Right atrium auricular region (tissue), 2 donors: ENCODE measurements at regions not wholly inside any gene's neighbourhood (a gene's known extent, or its start where the extent isn't known, plus 50 kb on each side); places are given as distances from the start of the nearest gene placed in this dataset.

Source experiments
- DNase-seq: peaks from one replicate; pipeline ENCODE4 v3.0.0-alpha.2; 2019; ENCODE audit warnings: low spot score
- H3K27ac ChIP-seq, 2 donors: fragments of 200-600 bp; sonication (generic); 1 replicate in 1 of 2; 2 replicates in 1 of 2; pipeline ENCODE4 v1.5.1; 2016 to 2019
- H3K27me3 ChIP-seq, 2 donors: fragments of 200-600 bp; sonication (generic); one replicate each; pipeline versions ENCODE4 v1.5.1 to v1.6.0; 2017 to 2019
- H3K36me3 ChIP-seq: fragments of 200-600 bp; sonication (generic); one replicate; pipeline ENCODE4 v1.5.1; 2016
- H3K4me1 ChIP-seq, 2 donors: fragments of 200-600 bp; sonication (generic); one replicate each; pipeline versions ENCODE4 v1.5.1 to v1.6.0; 2017 to 2019
- H3K4me3 ChIP-seq, 2 donors: fragments of 200-600 bp; sonication (generic); 1 replicate in 1 of 2; 2 replicates in 1 of 2; pipeline ENCODE4 v1.5.1; 2017 to 2019; ENCODE audit warnings: mild to moderate bottlenecking in 1 of 2, moderate library complexity in 1 of 2
- H3K9me3 ChIP-seq, 2 donors: fragments of 200-600 bp; sonication (generic); one replicate each; pipeline ENCODE4 v1.5.1; 2019
- CTCF ChIP-seq, 2 donors: fragments of 200-600 bp; sonication (generic); IDR thresholded peaks; one replicate each; pipeline ENCODE4 v1.5.1; 2019; ENCODE audit warnings: antibody characterized with exemption in 2 of 2

DNA sequence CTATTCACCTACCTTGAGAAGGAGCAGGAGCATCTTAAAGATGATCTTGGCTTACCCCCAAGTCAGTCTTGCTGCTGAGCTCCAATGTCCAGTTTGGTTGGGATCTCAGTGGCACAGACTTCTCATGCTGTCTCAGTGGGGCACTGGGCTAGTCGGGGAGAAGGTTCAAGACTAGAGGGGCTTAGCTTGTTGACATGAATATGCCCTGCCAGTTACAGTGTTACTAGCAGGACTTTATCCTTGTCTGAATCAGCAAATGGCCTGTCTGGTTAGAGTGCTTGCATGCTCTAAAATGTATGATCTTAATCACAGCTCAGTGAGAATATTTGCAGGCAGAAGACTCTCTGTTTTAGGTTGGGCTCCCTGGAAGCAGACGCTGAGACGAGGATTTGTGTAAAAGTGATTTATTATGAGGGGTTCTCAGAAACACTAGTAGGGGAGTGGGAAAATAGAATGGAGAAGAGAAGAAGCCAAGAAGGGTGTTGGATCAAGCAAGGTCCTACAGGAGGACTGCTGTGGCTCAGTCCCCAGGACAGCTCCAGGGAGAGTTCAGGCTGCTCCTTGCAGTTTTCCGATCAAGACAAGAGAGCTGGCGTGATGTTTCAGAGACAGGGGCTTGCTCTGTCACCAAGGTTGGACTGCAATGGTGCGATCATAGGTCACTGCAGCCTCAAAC is 150.4 kb upstream of the HS3ST2 start:
- Histone ChIP-seq H3K4me1 (no peaks in the 10 kb centered on the region), H3K27ac (no peak overlapping the region), H3K9me3 (peaks cover 0 to 9% of the 10 kb centered on the region in 2 donors), H3K27me3 (no peaks in the 10 kb centered on the region), H3K4me3 (no peak overlapping the region), H3K36me3 (no peaks in the 10 kb centered on the region)
- DNase-seq: peak; percentile 56
- no peak for TF ChIP-seq CTCF (IDR thresholded peaks at IDR 0.05)

DNA sequence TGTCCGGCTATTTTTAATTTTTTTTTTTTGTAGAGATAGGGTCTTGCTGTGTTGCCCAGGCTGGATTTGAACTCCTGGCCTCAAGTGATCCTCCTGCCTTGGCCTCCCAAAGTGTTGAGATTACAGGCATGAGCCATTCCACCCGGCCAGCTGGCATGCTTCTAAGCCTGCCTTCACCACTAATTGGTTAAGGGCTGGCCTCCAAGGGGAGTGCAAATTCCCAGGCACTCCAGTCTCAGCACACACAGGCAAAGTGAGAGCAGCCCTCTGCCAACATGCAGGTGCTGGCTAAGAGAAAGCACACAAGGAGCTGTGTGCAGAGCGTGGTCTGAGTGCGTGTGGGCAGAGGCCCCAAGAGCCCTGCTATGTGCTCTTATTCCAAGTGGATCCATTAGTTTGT is 149.8 kb upstream of the HS3ST2 start:
- Histone ChIP-seq H3K4me3 (no peak overlapping the region), H3K4me1 (no peaks in the 10 kb centered on the region), H3K9me3 (peaks cover 0 to 9% of the 10 kb centered on the region in 2 donors), H3K27ac (no peak overlapping the region), H3K27me3 (no peaks in the 10 kb centered on the region), H3K36me3 (no peaks in the 10 kb centered on the region)
- peak; percentile 56 for DNase-seq
- no peak for TF ChIP-seq CTCF (IDR thresholded peaks at IDR 0.05)

- DNase-seq: peak; percentile 47
- no peak for TF ChIP-seq CTCF (IDR thresholded peaks at IDR 0.05)
- Histone ChIP-seq H3K4me3 (no peak overlapping the region), H3K27ac (no peak overlapping the region), H3K9me3 (peaks cover 0 to 9% of the 10 kb centered on the region in 2 donors), H3K36me3 (no peaks in the 10 kb centered on the region), H3K27me3 (no peaks in the 10 kb centered on the region), H3K4me1 (no peaks in the 10 kb centered on the region)
These were observed 149.4 kb upstream of the HS3ST2 start for GRCh38 chr16:22664561-22664997.

DNA sequence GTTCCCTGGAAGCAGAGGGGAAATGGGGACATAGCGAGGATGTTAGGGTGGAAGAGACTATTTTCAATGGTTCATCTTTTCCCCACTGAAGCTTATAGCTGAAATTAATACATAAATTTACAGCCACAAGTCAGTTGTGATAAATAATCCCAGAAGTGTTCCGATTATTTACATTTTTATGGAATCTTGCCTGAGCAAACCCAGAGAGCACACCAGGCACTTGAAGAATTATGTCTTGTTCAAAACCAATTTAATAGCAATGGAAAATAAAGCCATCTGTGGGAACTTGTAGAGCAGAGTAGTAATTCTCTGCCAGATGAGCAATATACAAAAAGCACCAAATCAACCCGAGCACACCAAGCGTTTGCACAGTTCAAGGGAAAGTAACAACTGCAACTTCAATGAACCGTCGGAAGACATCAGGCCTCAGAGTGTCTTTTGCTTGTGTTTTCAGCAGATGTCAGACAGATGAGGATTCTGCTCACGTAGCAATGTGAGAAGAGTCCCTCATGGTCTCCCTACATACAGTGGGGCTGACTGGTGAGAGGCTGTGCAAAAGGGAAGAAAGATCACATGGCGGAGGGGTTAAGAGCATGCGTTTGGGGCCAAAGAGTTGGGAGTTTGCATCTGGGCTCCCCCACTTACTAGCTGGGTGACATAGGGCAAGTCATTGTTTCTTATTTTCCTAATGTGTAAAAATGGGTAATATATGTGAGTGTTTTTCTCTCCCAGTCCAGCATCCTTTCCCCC is 148.7 kb upstream of the HS3ST2 start:
- no peak for TF ChIP-seq CTCF (IDR thresholded peaks at IDR 0.05)
- DNase-seq: peak; percentile 46
- Histone ChIP-seq H3K27me3 (no peaks in the 10 kb centered on the region), H3K4me1 (no peaks in the 10 kb centered on the region), H3K36me3 (no peaks in the 10 kb centered on the region), H3K4me3 (no peak overlapping the region), H3K27ac (no peak overlapping the region), H3K9me3 (peaks cover 0 to 9% of the 10 kb centered on the region in 2 donors)

GRCh38 chr16:22665803-22666202 is 148.2 kb upstream of the HS3ST2 start:
- no peaks in the 10 kb centered on the region for H3K36me3 ChIP-seq
- H3K27me3 ChIP-seq: no peaks in the 10 kb centered on the region
- no peaks in the 10 kb centered on the region for H3K4me1 ChIP-seq
- H3K27ac ChIP-seq: no peak overlapping the region
- peak; percentile 54 for DNase-seq
- H3K9me3 ChIP-seq: peaks cover 0 to 9% of the 10 kb centered on the region in 2 donors
- TF ChIP-seq CTCF (IDR thresholded peaks at IDR 0.05): no peak
- H3K4me3 ChIP-seq: no peak overlapping the region
